ENCODE measurements at regions not wholly inside any gene's neighbourhood (a gene's known extent, or its start where the extent isn't known, plus 50 kb on each side); places are given as distances from the start of the nearest gene placed in this dataset.
A peak's percentile ranks its signal among the peaks of the same experiment; 100 is the strongest.

DNA sequence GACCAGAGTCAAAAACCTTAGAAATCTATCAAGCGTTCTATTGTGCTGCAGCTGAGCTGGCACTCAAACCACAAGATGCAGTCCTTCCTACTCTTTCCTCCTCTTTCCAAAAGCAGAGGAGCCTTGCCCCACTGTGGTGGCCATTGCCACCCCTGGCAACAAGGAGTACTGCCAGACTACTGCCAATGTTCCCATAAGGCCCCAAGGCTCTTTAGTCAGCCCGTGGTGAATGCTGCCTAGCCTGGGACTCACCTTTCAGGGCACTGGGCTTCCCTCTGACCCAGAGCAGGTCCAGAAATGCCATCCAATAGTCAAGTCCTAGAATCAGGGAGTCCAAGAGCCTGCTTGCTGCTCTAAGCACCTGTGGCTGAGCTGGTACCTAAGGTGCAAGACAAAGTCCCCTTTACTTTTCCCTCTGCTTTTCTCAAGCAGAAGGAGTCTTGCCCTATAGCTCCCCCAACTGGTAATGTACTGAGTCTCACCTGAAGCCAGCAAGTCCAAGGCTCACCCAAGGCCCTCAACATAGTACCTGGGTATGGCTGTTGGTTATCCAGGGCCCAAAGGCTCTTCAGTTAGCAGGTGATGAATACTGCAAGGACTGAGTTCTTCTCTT, 219.4 kb downstream of the ATPSCKMT start:
- H3K27ac ChIP-seq (ENCODE audit: low read depth in 1 of 2, low read length in 1 of 2): no peak overlapping the region
- ATAC-seq (ENCODE audit: insufficient read depth, low FRiP score): no peak
- no peak for DNase-seq
- no peaks in the 10 kb centered on the region for H3K36me3 ChIP-seq (ENCODE audit: control insufficient read depth in 4 of 4, insufficient read depth in 4 of 4, low read length in 4 of 4)
- H3K4me3 ChIP-seq: no peak overlapping the region
- no peak overlapping the region for H3K9ac ChIP-seq (ENCODE audit: insufficient read depth in 1 of 2, low read length in 2 of 2)
- no peaks in the 10 kb centered on the region for H3K27me3 ChIP-seq (ENCODE audit: control insufficient read depth in 3 of 3, insufficient read depth in 3 of 3, low read length in 2 of 3)
- peaks cover 0 to 3% (median 0%) of the 10 kb centered on the region in 4 donors for H3K9me3 ChIP-seq (ENCODE audit: control insufficient read depth in 4 of 4, insufficient read depth in 3 of 4, low read length in 3 of 4)
- WGBS, 2 donors: 75 to 80% methylated on average over 2 of the region's 2 CpGs
- H3K4me1 ChIP-seq (ENCODE audit: control insufficient read depth in 5 of 5, insufficient read depth in 5 of 5, low read length in 5 of 5): no peaks in the 10 kb centered on the region
- TF ChIP-seq CTCF (IDR thresholded peaks at IDR 0.05; ENCODE audit: control extremely low read depth, extremely low read depth): no peak

GRCh38 chr5:10023494-10023893, 226.2 kb downstream of the ATPSCKMT start:
- no peaks in the 10 kb centered on the region for H3K9me3 ChIP-seq (ENCODE audit: control insufficient read depth in 4 of 4, insufficient read depth in 3 of 4, low read length in 3 of 4)
- H3K27ac ChIP-seq (ENCODE audit: low read depth in 1 of 2, low read length in 1 of 2): no peak overlapping the region
- no peaks in the 10 kb centered on the region for H3K36me3 ChIP-seq (ENCODE audit: control insufficient read depth in 4 of 4, insufficient read depth in 4 of 4, low read length in 4 of 4)
- no peaks in the 10 kb centered on the region for H3K4me1 ChIP-seq (ENCODE audit: control insufficient read depth in 5 of 5, insufficient read depth in 5 of 5, low read length in 5 of 5)
- 88 to 93% methylated on average over 3 of the region's 3 CpGs for WGBS, 2 donors
- TF ChIP-seq CTCF (IDR thresholded peaks at IDR 0.05; ENCODE audit: control extremely low read depth, extremely low read depth): no peak
- H3K4me3 ChIP-seq: no peak overlapping the region
- DNase-seq (no peak), ATAC-seq (ENCODE audit: insufficient read depth, low FRiP score) (no peak)
- H3K9ac ChIP-seq (ENCODE audit: insufficient read depth in 1 of 2, low read length in 2 of 2): no peak overlapping the region
- H3K27me3 ChIP-seq (ENCODE audit: control insufficient read depth in 3 of 3, insufficient read depth in 3 of 3, low read length in 2 of 3): no peaks in the 10 kb centered on the region

GRCh38 chr5:10021248-10021647, 228.4 kb downstream of the ATPSCKMT start:
- H3K9me3 ChIP-seq (ENCODE audit: control insufficient read depth in 4 of 4, insufficient read depth in 3 of 4, low read length in 3 of 4): peaks cover 0 to 3% (median 0%) of the 10 kb centered on the region in 4 donors
- no peak for ATAC-seq (ENCODE audit: insufficient read depth, low FRiP score)
- H3K27ac ChIP-seq (ENCODE audit: low read depth in 1 of 2, low read length in 1 of 2): no peak overlapping the region
- no peak overlapping the region for H3K9ac ChIP-seq (ENCODE audit: insufficient read depth in 1 of 2, low read length in 2 of 2)
- no peaks in the 10 kb centered on the region for H3K27me3 ChIP-seq (ENCODE audit: control insufficient read depth in 3 of 3, insufficient read depth in 3 of 3, low read length in 2 of 3)
- H3K4me3 ChIP-seq: no peak overlapping the region
- H3K4me1 ChIP-seq (ENCODE audit: control insufficient read depth in 5 of 5, insufficient read depth in 5 of 5, low read length in 5 of 5): no peaks in the 10 kb centered on the region
- no peaks in the 10 kb centered on the region for H3K36me3 ChIP-seq (ENCODE audit: control insufficient read depth in 4 of 4, insufficient read depth in 4 of 4, low read length in 4 of 4)
- DNase-seq: no peak
- WGBS, 2 donors: 43 to 50% methylated on average over 1 of the region's 1 CpG
- TF ChIP-seq CTCF (IDR thresholded peaks at IDR 0.05; ENCODE audit: control extremely low read depth, extremely low read depth): no peak

DNA sequence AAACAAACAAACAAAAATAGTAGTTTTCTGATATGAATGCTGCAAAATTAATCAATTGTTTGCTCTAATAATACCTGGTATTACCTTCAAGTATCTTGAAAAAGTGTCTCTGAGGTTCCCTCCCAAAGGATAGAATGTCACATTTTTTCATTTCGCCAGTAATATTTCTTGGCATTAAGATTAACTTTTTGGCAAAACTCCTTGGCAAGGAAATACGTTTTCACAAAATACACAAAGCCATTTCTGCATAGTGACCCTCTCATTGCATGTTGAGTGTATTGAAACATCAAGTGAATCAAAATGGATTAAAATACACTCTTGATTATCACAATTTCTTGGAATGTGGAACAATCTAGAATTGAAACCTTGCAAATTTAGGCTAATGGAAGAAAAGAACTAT, 230.5 kb downstream of the ATPSCKMT start:
- Histone ChIP-seq H3K4me3 (no peak overlapping the region), H3K9ac (ENCODE audit: insufficient read depth in 1 of 2, low read length in 2 of 2) (no peak overlapping the region), H3K27ac (ENCODE audit: low read depth in 1 of 2, low read length in 1 of 2) (no peak overlapping the region), H3K36me3 (ENCODE audit: control insufficient read depth in 4 of 4, insufficient read depth in 4 of 4, low read length in 4 of 4) (no peaks in the 10 kb centered on the region), H3K4me1 (ENCODE audit: control insufficient read depth in 5 of 5, insufficient read depth in 5 of 5, low read length in 5 of 5) (no peaks in the 10 kb centered on the region), H3K27me3 (ENCODE audit: control insufficient read depth in 3 of 3, insufficient read depth in 3 of 3, low read length in 2 of 3) (no peaks in the 10 kb centered on the region), H3K9me3 (ENCODE audit: control insufficient read depth in 4 of 4, insufficient read depth in 3 of 4, low read length in 3 of 4) (peaks cover 0 to 3% (median 0%) of the 10 kb centered on the region in 4 donors)
- 29 to 38% methylated on average over 2 of the region's 2 CpGs for WGBS, 2 donors
- peak in 2 of 3 donors; percentile 8 to 20 for DNase-seq
- no peak for ATAC-seq (ENCODE audit: insufficient read depth, low FRiP score)
- TF ChIP-seq CTCF (IDR thresholded peaks at IDR 0.05; ENCODE audit: control extremely low read depth, extremely low read depth): no peak
